Lower lobe of right lung (tissue), 2 donors: ENCODE measurements at regions not wholly inside any gene's neighbourhood (a gene's known extent, or its start where the extent isn't known, plus 50 kb on each side); places are given as distances from the start of the nearest gene placed in this dataset.
"Not testable (repeated sequence)": the region's sequence is repeated elsewhere in the genome, so short reads cannot be mapped to it uniquely, and the experiment has no call there.

Source experiments
- ATAC-seq, 2 donors: fragments of 200-7000 bp; cut with Tn5 transposase; one replicate each; pipeline ENCODE4 v1.9.1; 2020 to 2022; ENCODE audit warnings: mild to moderate bottlenecking in 2 of 2, moderate library complexity in 2 of 2
- DNase-seq: peaks from one replicate; pipeline ENCODE4 v3.0.0-alpha.2; 2020
- H3K27ac ChIP-seq: fragments of 200-600 bp; one replicate; pipeline ENCODE4 v1.8.0; 2022
- H3K27me3 ChIP-seq: fragments of 200-600 bp; one replicate; pipeline ENCODE4 v1.8.0; 2022; ENCODE audit warnings: low read depth
- H3K36me3 ChIP-seq: fragments of 200-600 bp; one replicate; pipeline ENCODE4 v1.8.0; 2022; ENCODE audit warnings: mild to moderate bottlenecking
- H3K4me1 ChIP-seq: fragments of 200-600 bp; one replicate; pipeline ENCODE4 v1.8.0; 2022
- H3K4me3 ChIP-seq: fragments of 200-600 bp; one replicate; pipeline ENCODE4 v1.8.0; 2022; ENCODE audit warnings: mild to moderate bottlenecking
- H3K9me3 ChIP-seq: fragments of 200-600 bp; one replicate; pipeline ENCODE4 v1.8.0; 2022
- CTCF ChIP-seq: fragments of 200-600 bp; IDR thresholded peaks from one replicate; pipeline ENCODE4 v1.8.0; 2022; ENCODE audit warnings: antibody characterized with exemption, mild to moderate bottlenecking
- intact Hi-C: fragments of 100-400 bp; cut with DNase I; formaldehyde crosslinking; loops from one replicate; pipeline ENCODE4 v1.11.0; 2022
- donor health status: DM: no; HTN: yes; CAD: no; lungs with severe emphysema.

- ATAC-seq (no peak), DNase-seq (no peak)
- H3K27me3 ChIP-seq, result no peaks in the 10 kb centered on the region
- no peaks in the 10 kb centered on the region for H3K36me3 ChIP-seq
- H3K4me3 ChIP-seq, result no peak overlapping the region
- H3K27ac ChIP-seq, result no peak overlapping the region
- no peak for TF ChIP-seq CTCF
- intact Hi-C loops, result no loop called here
- H3K4me1 ChIP-seq, result no peaks in the 10 kb centered on the region
- no peaks in the 10 kb centered on the region for H3K9me3 ChIP-seq
Measured at GRCh38 chrX:129361576-129361975, 161.7 kb downstream of the SMARCA1 start.

- Histone ChIP-seq H3K27me3 (no peaks in the 10 kb centered on the region), H3K27ac (no peak overlapping the region), H3K9me3 (no peaks in the 10 kb centered on the region), H3K4me1 (no peaks in the 10 kb centered on the region), H3K36me3 (no peaks in the 10 kb centered on the region), H3K4me3 (no peak overlapping the region)
- peak in 1 of 2 donors; percentile 76 for ATAC-seq
- DNase-seq, result no peak
- intact Hi-C loops, result no loop called here
- TF ChIP-seq CTCF, result peak; percentile 44
Measured at GRCh38 chrX:129360175-129360574, 163.1 kb downstream of the SMARCA1 start.

DNA sequence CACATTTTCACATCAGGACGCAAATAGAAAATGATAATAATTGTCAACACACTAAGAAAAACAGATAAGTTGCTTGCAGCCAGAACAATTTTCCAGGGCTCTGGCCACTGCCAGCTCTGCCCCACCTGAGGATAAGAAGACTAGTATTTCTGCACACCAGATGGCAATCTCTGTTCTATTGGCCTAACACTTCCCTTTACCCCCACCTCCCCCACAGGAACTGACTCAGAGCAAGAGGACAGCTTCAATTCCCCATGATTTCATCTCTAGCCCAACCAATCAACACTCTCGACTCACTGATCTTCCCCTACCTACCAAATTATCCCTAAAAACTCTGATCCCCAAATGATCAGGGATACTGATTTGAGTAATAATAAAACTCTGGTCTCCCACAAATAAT, 164.0 kb downstream of the SMARCA1 start:
- intact Hi-C loops, result no loop called here
- Histone ChIP-seq H3K36me3 (no peaks in the 10 kb centered on the region), H3K27me3 (no peaks in the 10 kb centered on the region), H3K4me1 (no peaks in the 10 kb centered on the region), H3K27ac (no peak overlapping the region), H3K9me3 (no peaks in the 10 kb centered on the region), H3K4me3 (no peak overlapping the region)
- DNase-seq (no peak), ATAC-seq (no peak)
- TF ChIP-seq CTCF, result no peak

DNA sequence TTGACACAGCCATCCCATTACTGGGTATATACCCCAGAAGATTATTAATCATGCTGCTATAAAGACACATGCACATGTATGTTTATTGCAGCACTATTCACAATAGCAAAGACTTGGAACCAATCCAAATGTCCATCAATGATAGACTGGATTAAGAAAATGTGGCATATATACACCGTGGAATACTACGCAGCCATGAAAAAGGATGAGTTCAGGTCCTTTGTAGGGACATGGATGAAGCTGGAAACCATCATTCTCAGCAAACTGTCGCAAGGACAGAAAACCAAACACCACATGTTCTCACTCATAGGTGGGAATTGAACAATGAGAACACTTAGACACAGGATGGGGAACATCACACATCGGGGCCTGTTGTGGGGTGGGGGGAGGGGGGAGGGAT, 165.9 kb downstream of the SMARCA1 start:
- H3K27me3 ChIP-seq, H3K27ac ChIP-seq, H3K4me1 ChIP-seq, intact Hi-C loops, DNase-seq, H3K9me3 ChIP-seq, H3K4me3 ChIP-seq, H3K36me3 ChIP-seq, ATAC-seq: not testable (repeated sequence)

GRCh38 chrX:129347291-129347690, 176.0 kb downstream of the SMARCA1 start:
- Histone ChIP-seq H3K4me3 (no peak overlapping the region), H3K27me3 (no peaks in the 10 kb centered on the region), H3K9me3 (no peaks in the 10 kb centered on the region), H3K27ac (no peak overlapping the region), H3K4me1 (no peaks in the 10 kb centered on the region), H3K36me3 (no peaks in the 10 kb centered on the region)
- DNase-seq, result no peak
- TF ChIP-seq CTCF, result no peak
- no peak for ATAC-seq
- intact Hi-C loops, result no loop called here

DNA sequence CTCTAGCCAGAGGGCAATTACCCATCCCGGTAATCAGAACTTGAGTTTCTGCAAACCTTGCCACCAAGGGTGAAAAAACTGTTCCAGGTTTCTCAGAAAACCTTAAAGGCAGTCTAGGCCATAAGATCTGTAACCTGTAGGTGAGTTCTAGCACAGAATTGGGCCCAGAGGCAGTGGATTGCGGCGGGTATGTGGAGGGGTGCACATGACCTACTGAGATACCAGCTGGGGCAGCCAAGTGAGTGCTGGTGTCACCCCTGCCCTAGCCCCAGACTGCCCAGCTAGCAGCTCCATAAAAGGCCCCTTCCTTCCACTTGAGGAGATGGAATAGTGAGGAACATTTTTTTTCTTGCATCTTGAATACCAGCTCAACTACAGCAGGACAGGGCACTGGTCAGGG, 176.7 kb downstream of the SMARCA1 start:
- Histone ChIP-seq H3K4me3 (no peak overlapping the region), H3K4me1 (no peaks in the 10 kb centered on the region), H3K27ac (no peak overlapping the region), H3K36me3 (no peaks in the 10 kb centered on the region), H3K9me3 (no peaks in the 10 kb centered on the region), H3K27me3 (no peaks in the 10 kb centered on the region)
- intact Hi-C loops, result no loop called here
- TF ChIP-seq CTCF, result no peak
- ATAC-seq (no peak), DNase-seq (no peak)

- H3K36me3 ChIP-seq, DNase-seq, intact Hi-C loops: not testable (repeated sequence)
Measured at GRCh38 chrX:129337264-129337663, 186.0 kb downstream of the SMARCA1 start.

More at GRCh38 chrX:129337264-129337663, 186.0 kb downstream of the SMARCA1 start:
- not testable (repeated sequence) for ATAC-seq, H3K27me3 ChIP-seq, H3K4me3 ChIP-seq, H3K9me3 ChIP-seq, H3K4me1 ChIP-seq, H3K27ac ChIP-seq
